T-cell (primary cell): ENCODE measurements at regions not wholly inside any gene's neighbourhood (a gene's known extent, or its start where the extent isn't known, plus 50 kb on each side); places are given as distances from the start of the nearest gene placed in this dataset.

ENCODE experiments used
- ATAC-seq, 4 experiments: fragments of 200-7000 bp in 3 of 4; fragments of 150-1000 bp in 1 of 4; cut with Tn5 transposase; replicated peaks in 1 of 4; 1 replicate in 3 of 4; 2 replicates in 1 of 4; pipeline ENCODE4 v1.10.0; 2021; ENCODE audit warnings: moderate library complexity in 3 of 4, mild to moderate bottlenecking in 2 of 4, moderate number of reproducible peaks in 1 of 4
- CTCF ChIA-PET, 2 donors: fragments of 300-600 bp; sonication (Branson Sonifier 250); formaldehyde crosslinking; loops; one replicate each; lab custom pipeline; 2022; ENCODE audit warnings: antibody characterized with exemption in 2 of 2; lab: Charles Lee
- POLR2A ChIA-PET, 2 donors: fragments of 300-600 bp; sonication (Branson Sonifier 250); formaldehyde crosslinking; loops; one replicate each; lab custom pipeline; 2022; ENCODE audit warnings: antibody characterized with exemption in 2 of 2; lab: Charles Lee
- DNase-seq, 35 experiments: peaks; one replicate each; pipeline versions ENCODE4 v3.0.0 to v3.0.0-alpha.2; 2013 to 2023
- H3K27ac ChIP-seq: one replicate; pipeline ENCODE4 v1.5.1; 2013; ENCODE audit warnings: low read length
- H3K27me3 ChIP-seq, 2 experiments: replicated peaks in 1 of 2; 1 replicate in 1 of 2; 2 replicates in 1 of 2; pipeline versions ENCODE4 v1.6.1 to v1.7.0; 2013; ENCODE audit warnings: low read length in 1 of 2, mixed read lengths in 1 of 2; ENCODE audit not compliant: control insufficient read depth in 2 of 2, insufficient read depth in 2 of 2; ENCODE audit errors: extremely low read depth in 1 of 2
- H3K36me3 ChIP-seq, 2 donors: 1 replicate in 1 of 2; 2 replicates in 1 of 2; pipeline versions ENCODE4 v1.6.1 to v1.7.0; 2013; ENCODE audit warnings: low read length in 1 of 2; ENCODE audit not compliant: control insufficient read depth in 2 of 2, insufficient read depth in 1 of 2; ENCODE audit errors: extremely low read depth in 1 of 2
- H3K4me1 ChIP-seq, 2 experiments: 1 replicate in 1 of 2; 2 replicates in 1 of 2; pipeline versions ENCODE4 v1.6.1 to v1.7.0; 2013; ENCODE audit warnings: low read length in 2 of 2, mixed read lengths in 1 of 2; ENCODE audit not compliant: insufficient read depth in 2 of 2, control insufficient read depth in 1 of 2; ENCODE audit errors: extremely low read depth in 1 of 2
- H3K4me3 ChIP-seq, 2 donors: 1 replicate in 1 of 2; 2 replicates in 1 of 2; pipeline versions ENCODE4 v1.5.1 to v1.7.0; 2013; ENCODE audit warnings: mild to moderate bottlenecking in 2 of 2, low read length in 1 of 2, moderate library complexity in 1 of 2; ENCODE audit not compliant: control insufficient read depth in 1 of 2; ENCODE audit errors: extremely low read depth in 1 of 2
- H3K9me3 ChIP-seq: 2 replicates; pipeline ENCODE4 v1.7.0; 2013
- H3K27ac Mint-ChIP-seq, 2 donors: one replicate each; pipeline ENCODE4 v1.8.0; 2020 to 2021; ENCODE audit warnings: mild to moderate bottlenecking in 2 of 2, mixed read lengths in 2 of 2
- H3K27me3 Mint-ChIP-seq, 2 donors: one replicate each; pipeline ENCODE4 v1.8.0; 2021 to 2022; ENCODE audit warnings: mixed read lengths in 2 of 2
- H3K36me3 Mint-ChIP-seq: one replicate; pipeline ENCODE4 v1.8.0; 2021; ENCODE audit warnings: mixed read lengths
- H3K4me1 Mint-ChIP-seq, 3 donors: one replicate each; pipeline ENCODE4 v1.8.0; 2020 to 2022; ENCODE audit warnings: mixed read lengths in 3 of 3, mild to moderate bottlenecking in 1 of 3
- H3K4me3 Mint-ChIP-seq, 3 donors: one replicate each; pipeline ENCODE4 v1.8.0; 2020 to 2022; ENCODE audit warnings: mild to moderate bottlenecking in 3 of 3, mixed read lengths in 3 of 3, moderate library complexity in 3 of 3
- H3K9me3 Mint-ChIP-seq, 3 donors: one replicate each; pipeline ENCODE4 v1.8.0; 2020 to 2022; ENCODE audit warnings: mixed read lengths in 3 of 3
- WGBS: methylation state at CpG from one replicate; pipeline ENCODE4 v1.1.5; 2013; ENCODE audit warnings: missing lambda C conversion rate; ENCODE audit not compliant: insufficient coverage; 5-methylcytosine and 5-hydroxymethylcytosine counted together

DNA sequence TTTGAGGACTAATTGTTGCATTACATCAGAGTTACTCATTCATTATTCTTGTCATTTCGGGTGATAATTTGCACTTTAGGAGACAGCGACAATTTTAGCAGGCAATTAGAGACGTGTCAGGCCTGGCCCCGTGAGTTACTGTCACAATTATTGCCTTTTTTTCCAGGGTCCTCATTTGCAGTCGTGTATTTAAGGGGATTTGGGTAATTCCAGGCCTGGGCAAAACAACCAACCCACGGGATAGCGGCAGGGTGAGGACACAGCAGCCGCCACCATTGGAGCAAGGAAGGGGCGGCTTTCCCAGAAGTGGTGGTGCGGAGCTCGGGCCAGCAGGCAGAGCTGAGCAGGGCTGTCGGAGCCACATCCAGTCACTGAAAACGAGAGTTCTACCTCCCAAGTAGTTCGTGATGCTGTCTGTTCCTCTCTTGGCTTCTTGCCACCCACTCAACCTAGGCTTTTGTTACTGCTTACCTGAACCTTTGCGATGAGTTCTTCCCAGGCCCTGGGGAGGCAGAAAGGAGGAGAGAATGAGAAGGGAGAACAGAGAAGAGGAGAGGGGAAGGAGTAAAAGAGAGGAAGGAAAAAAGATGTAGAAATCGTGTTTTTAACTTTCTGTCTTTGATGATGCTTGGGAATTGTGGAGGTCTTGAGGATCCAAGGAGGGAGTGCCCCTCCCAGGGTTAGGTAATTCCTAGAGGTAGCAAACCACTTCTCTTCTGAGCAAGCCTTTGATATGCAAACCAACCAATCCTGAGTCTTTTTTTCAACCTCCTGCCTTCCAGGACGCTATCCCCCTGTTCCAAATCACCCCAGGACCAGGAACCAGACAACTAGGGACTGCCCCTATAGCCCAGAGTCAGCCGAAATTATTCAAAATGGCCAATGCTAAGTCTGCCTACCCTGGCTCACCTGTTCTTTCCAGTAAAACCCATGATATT lies 236.1 kb downstream of the MIAT start:
- H3K27me3 Mint-ChIP-seq: peaks cover 20 to 32% of the 10 kb centered on the region in 2 donors
- Histone ChIP-seq H3K27ac (no peak overlapping the region), H3K36me3 (no peaks in the 10 kb centered on the region), H3K4me3 (no peak overlapping the region), H3K4me1 (no peaks in the 10 kb centered on the region), H3K9me3 (no peaks in the 10 kb centered on the region), H3K27me3 (peaks cover 0 to 18% of the 10 kb centered on the region in 2 experiments)
- H3K4me1 Mint-ChIP-seq: no peaks in the 10 kb centered on the region
- H3K4me3 Mint-ChIP-seq: no peak overlapping the region
- H3K27ac Mint-ChIP-seq: no peak overlapping the region
- ATAC-seq (no peak), DNase-seq (no peak)
- peaks cover 19% of the 10 kb centered on the region for H3K36me3 Mint-ChIP-seq
- peaks cover 0 to 4% (median 0%) of the 10 kb centered on the region in 3 donors for H3K9me3 Mint-ChIP-seq
- ChIA-PET CTCF (no interaction called here), POLR2A (no interaction called here)
- 60% methylated on average over 9 of the region's 18 CpGs for WGBS

DNA sequence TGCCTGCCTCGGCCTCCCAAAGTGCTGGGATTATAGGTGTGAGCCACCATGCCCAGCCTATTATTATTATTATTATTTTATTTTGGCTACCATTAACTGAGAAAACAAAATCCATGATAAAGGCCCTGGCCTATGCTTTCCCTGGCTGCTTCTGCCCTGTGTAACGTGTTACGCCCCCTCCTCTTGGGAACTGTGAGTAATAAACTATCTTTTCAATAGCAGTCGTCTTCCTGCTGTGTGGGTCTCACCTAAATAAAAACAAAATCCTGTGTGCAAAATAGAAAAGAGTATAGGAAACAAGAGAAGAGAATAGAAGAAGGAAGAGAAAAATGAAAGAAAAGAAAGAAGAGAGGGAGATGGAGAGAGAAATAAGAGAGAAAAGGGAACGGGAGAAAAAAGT lies 237.0 kb downstream of the MIAT start:
- H3K27me3 Mint-ChIP-seq: peaks cover 23 to 41% of the 10 kb centered on the region in 2 donors

DNA sequence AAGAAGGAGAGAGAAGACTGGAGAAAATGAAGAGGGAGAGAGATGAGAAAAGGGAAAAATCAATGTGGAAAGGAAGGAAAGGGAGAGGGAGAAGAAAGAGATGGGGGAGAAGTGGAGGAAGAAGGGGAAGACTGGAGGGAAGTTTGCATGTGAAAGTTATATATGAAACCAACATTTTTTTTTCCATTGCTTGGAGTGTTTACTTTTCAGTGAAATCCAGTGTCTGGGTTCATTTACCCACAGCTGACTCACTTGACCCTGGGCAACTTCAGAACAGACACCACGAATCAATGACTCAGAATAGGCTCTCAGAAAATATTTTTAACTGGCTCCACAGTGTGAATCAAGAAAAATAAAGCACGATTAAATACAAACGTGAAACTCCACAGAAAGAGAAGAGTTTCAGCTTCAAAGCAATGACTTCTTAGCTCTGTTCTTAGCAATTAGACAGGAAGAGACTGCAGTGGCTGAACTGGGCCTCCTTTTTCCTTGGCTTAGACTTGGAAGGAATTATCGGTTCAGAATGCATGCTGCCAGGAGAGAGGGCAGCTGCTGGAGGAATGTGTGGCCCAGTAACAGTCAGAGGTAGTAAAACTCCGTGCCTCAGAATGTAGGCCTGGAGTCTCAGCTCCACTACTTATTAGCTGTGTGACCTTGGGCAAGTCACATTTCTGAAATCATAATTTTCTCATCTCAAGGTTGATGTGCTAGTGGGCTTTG lies 237.5 kb downstream of the MIAT start:
- peaks cover 0 to 18% of the 10 kb centered on the region in 2 experiments for H3K27me3 ChIP-seq
- no peak overlapping the region for H3K4me3 ChIP-seq
- H3K36me3 ChIP-seq: no peaks in the 10 kb centered on the region
- Mint-ChIP-seq H3K9me3 (peaks cover 0 to 4% (median 0%) of the 10 kb centered on the region in 3 donors), H3K27me3 (peaks cover 26 to 43% of the 10 kb centered on the region in 2 donors), H3K27ac (no peak overlapping the region), H3K4me1 (no peaks in the 10 kb centered on the region), H3K4me3 (no peak overlapping the region), H3K36me3 (peaks cover 10% of the 10 kb centered on the region)
- no peaks in the 10 kb centered on the region for H3K4me1 ChIP-seq
- ATAC-seq: no peak
- no peak overlapping the region for H3K27ac ChIP-seq
- no peaks in the 10 kb centered on the region for H3K9me3 ChIP-seq
- DNase-seq: no peak
- POLR2A ChIA-PET: no interaction called here
- CTCF ChIA-PET: no interaction called here
- WGBS: 33% methylated on average over 1 of the region's 5 CpGs

More for the DNA sequence above, 237.0 kb downstream of the MIAT start:
- H3K4me3 ChIP-seq: no peak overlapping the region
- Mint-ChIP-seq H3K27ac (no peak overlapping the region), H3K9me3 (peaks cover 0 to 4% (median 0%) of the 10 kb centered on the region in 3 donors), H3K4me1 (no peaks in the 10 kb centered on the region), H3K36me3 (peaks cover 16% of the 10 kb centered on the region), H3K4me3 (no peak overlapping the region)
- no peaks in the 10 kb centered on the region for H3K36me3 ChIP-seq
- DNase-seq: no peak
- 93% methylated on average over 3 of the region's 5 CpGs for WGBS
- POLR2A ChIA-PET: no interaction called here
- H3K4me1 ChIP-seq: no peaks in the 10 kb centered on the region
- ATAC-seq: no peak
- H3K27ac ChIP-seq: no peak overlapping the region
- no peaks in the 10 kb centered on the region for H3K9me3 ChIP-seq
- H3K27me3 ChIP-seq: peaks cover 0 to 18% of the 10 kb centered on the region in 2 experiments
- CTCF ChIA-PET: no interaction called here

DNA sequence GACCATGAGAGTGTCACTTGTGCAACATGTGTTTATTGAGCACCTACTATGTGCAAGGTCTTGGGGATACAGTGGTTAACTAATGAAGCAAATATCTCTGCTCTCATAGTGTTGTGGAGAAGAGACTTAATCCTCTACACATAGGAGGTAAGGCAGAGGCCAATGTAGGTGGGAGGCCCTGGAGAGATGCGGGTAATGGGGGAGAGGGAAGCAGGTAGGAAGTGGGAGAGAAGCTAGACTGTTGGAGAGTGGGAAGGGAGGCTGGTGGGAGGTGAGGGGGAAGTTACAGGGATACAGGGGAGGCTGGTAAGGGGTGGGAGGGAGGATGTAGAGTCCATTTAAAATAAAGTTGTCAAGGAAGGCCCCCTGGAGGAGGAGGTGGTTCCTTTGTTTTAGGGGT lies 240.0 kb downstream of the MIAT start:
- Histone ChIP-seq H3K36me3 (no peaks in the 10 kb centered on the region), H3K4me3 (no peak overlapping the region), H3K27ac (no peak overlapping the region), H3K9me3 (no peaks in the 10 kb centered on the region), H3K27me3 (peaks cover 0 to 27% of the 10 kb centered on the region in 2 experiments), H3K4me1 (peaks cover 0 to 6% of the 10 kb centered on the region in 2 experiments)
- DNase-seq: no peak
- CTCF ChIA-PET: no interaction called here
- 60% methylated on average over 1 of the region's 1 CpG for WGBS
- no peak overlapping the region for H3K27ac Mint-ChIP-seq
- peaks cover 0 to 7% (median 5%) of the 10 kb centered on the region in 3 donors for H3K4me1 Mint-ChIP-seq
- peaks cover 30 to 51% of the 10 kb centered on the region in 2 donors for H3K27me3 Mint-ChIP-seq
- H3K36me3 Mint-ChIP-seq: peaks cover 7% of the 10 kb centered on the region
- POLR2A ChIA-PET: no interaction called here
- no peak overlapping the region for H3K4me3 Mint-ChIP-seq
- no peak for ATAC-seq
- H3K9me3 Mint-ChIP-seq: peaks cover 0 to 4% (median 0%) of the 10 kb centered on the region in 3 donors

DNA sequence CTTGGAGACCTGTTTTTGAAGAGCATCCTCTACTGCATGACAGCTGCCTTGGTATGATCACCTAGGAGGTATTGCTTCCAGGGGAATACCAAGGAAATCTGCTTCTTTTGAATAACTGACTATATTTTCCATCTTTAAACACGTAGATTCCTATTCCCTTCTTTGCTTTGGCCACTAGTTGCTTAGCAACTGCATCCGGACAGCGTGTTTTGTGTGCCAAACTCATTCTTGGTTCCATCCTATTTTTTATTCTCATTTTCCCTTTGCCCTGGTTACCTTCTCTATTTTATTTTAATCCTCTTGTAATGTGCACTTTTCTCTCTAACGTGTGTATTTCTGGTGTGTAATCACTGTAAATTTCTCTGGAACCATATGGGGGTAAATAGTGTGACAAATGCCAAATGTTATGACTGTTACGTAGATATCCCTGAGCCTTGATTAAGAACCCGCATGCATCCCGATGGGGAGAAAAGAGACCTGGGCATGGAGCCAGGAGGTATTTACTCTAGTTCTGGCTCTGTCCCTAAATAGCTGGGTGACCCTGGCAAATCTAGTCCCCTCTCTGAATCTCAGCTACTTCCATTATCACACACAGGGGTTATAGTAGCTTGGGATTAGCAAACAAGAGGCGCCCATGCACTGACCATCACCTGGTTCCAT lies 241.7 kb downstream of the MIAT start:
- no peak for ATAC-seq
- Mint-ChIP-seq H3K27me3 (peaks cover 40 to 55% of the 10 kb centered on the region in 2 donors), H3K27ac (no peak overlapping the region), H3K9me3 (peaks cover 0 to 4% (median 0%) of the 10 kb centered on the region in 3 donors), H3K4me3 (no peak overlapping the region), H3K36me3 (peaks cover 7% of the 10 kb centered on the region), H3K4me1 (peaks cover 8 to 18% (median 16%) of the 10 kb centered on the region in 3 donors)
- no peak for DNase-seq
- WGBS: 78% methylated on average over 4 of the region's 8 CpGs
- ChIA-PET CTCF (no interaction called here), POLR2A (no interaction called here)
- Histone ChIP-seq H3K36me3 (no peaks in the 10 kb centered on the region), H3K4me1 (peaks cover 0 to 12% of the 10 kb centered on the region in 2 experiments), H3K4me3 (no peak overlapping the region), H3K9me3 (no peaks in the 10 kb centered on the region), H3K27me3 (peaks cover 0 to 30% of the 10 kb centered on the region in 2 experiments), H3K27ac (no peak overlapping the region)

DNA sequence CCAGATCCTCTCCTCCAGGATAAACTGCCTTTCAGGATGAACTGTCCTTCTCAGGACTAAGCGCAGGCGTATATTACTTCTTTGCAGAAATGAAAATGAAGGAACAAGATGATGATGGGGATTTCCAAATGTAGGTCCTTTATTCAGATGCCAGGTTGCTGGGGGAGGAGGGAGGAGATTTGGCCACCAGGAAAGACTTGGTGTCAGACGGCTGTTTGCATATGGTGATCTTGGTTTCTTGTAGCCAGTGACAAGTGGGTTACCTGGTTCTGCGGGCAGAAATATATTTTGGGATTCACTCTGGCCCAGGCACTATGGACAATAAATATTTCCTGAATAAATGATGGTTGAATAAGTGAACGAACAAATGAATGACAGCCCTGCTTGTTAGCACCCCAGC lies 243.4 kb downstream of the MIAT start:
- H3K4me3 Mint-ChIP-seq: no peak overlapping the region
- Histone ChIP-seq H3K36me3 (no peaks in the 10 kb centered on the region), H3K9me3 (no peaks in the 10 kb centered on the region), H3K4me1 (peaks cover 0 to 12% of the 10 kb centered on the region in 2 experiments), H3K4me3 (no peak overlapping the region), H3K27ac (no peak overlapping the region), H3K27me3 (peaks cover 0 to 32% of the 10 kb centered on the region in 2 experiments)
- peaks cover 8 to 18% (median 18%) of the 10 kb centered on the region in 3 donors for H3K4me1 Mint-ChIP-seq
- no peak for ATAC-seq
- CTCF ChIA-PET: no interaction called here
- WGBS: 76% methylated on average over 4 of the region's 5 CpGs
- H3K27me3 Mint-ChIP-seq: peaks cover 41 to 61% of the 10 kb centered on the region in 2 donors
- DNase-seq: no peak
- H3K27ac Mint-ChIP-seq: no peak overlapping the region
- POLR2A ChIA-PET: no interaction called here
- peaks cover 7% of the 10 kb centered on the region for H3K36me3 Mint-ChIP-seq
- H3K9me3 Mint-ChIP-seq: peaks cover 0 to 4% (median 0%) of the 10 kb centered on the region in 3 donors
